ENCODE measurements at regions not wholly inside any gene's neighbourhood (a gene's known extent, or its start where the extent isn't known, plus 50 kb on each side); places are given as distances from the start of the nearest gene placed in this dataset.

DNA sequence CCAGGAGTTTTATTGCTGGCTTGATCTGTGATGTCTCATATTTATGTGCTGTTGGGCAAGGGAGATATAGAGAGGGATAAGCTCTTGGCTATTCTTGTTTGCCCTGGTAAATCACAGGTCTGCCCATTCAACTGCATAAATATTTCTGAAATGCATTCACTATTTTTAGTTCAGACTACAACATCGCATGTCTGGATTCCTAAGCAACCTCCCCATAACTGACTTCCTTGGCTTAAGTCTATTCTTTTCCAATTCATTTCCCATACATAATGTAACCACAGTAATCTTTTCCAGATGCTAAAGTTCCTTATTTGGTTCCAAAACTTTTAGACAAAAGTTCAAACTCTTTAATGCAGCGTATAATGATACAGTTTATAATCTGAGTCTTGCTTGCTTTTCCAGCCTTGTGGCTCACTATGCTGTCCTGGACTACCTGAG lies 321.4 kb upstream of the ACTBL2 start:
- Mint-ChIP-seq H3K36me3 (ENCODE audit: unreplicated experiment) (no peaks in the 10 kb centered on the region), H3K4me3 (ENCODE audit: unreplicated experiment) (no peak overlapping the region), H3K4me1 (ENCODE audit: low read depth, unreplicated experiment) (no peaks in the 10 kb centered on the region), H3K9me3 (ENCODE audit: unreplicated experiment) (peaks cover 2% of the 10 kb centered on the region), H3K27me3 (ENCODE audit: unreplicated experiment) (no peaks in the 10 kb centered on the region), H3K27ac (ENCODE audit: unreplicated experiment) (no peak overlapping the region)
- no peak for DNase-seq
- TF ChIP-seq CTCF (IDR thresholded peaks at IDR 0.05; ENCODE audit: partially characterized antibody, unreplicated experiment): no peak

- Mint-ChIP-seq H3K4me3 (ENCODE audit: unreplicated experiment) (no peak overlapping the region), H3K27me3 (ENCODE audit: unreplicated experiment) (no peaks in the 10 kb centered on the region)
Observed at GRCh38 chr5:57802131-57802530, 319.5 kb upstream of the ACTBL2 start.

GRCh38 chr5:57795203-57795602 lies 312.6 kb upstream of the ACTBL2 start:
- no peaks in the 10 kb centered on the region for H3K36me3 Mint-ChIP-seq (ENCODE audit: unreplicated experiment)
- TF ChIP-seq CTCF (IDR thresholded peaks at IDR 0.05; ENCODE audit: partially characterized antibody, unreplicated experiment): no peak
- no peaks in the 10 kb centered on the region for H3K9me3 Mint-ChIP-seq (ENCODE audit: unreplicated experiment)
- no peaks in the 10 kb centered on the region for H3K27me3 Mint-ChIP-seq (ENCODE audit: unreplicated experiment)
- H3K4me1 Mint-ChIP-seq (ENCODE audit: low read depth, unreplicated experiment): no peaks in the 10 kb centered on the region
- no peak overlapping the region for H3K27ac Mint-ChIP-seq (ENCODE audit: unreplicated experiment)
- no peak overlapping the region for H3K4me3 Mint-ChIP-seq (ENCODE audit: unreplicated experiment)
- no peak for DNase-seq

More at GRCh38 chr5:57802131-57802530, 319.5 kb upstream of the ACTBL2 start:
- Mint-ChIP-seq H3K27ac (ENCODE audit: unreplicated experiment) (no peak overlapping the region), H3K4me1 (ENCODE audit: low read depth, unreplicated experiment) (no peaks in the 10 kb centered on the region), H3K36me3 (ENCODE audit: unreplicated experiment) (no peaks in the 10 kb centered on the region), H3K9me3 (ENCODE audit: unreplicated experiment) (peaks cover 2% of the 10 kb centered on the region)
- TF ChIP-seq CTCF (IDR thresholded peaks at IDR 0.05; ENCODE audit: partially characterized antibody, unreplicated experiment): no peak
- no peak for DNase-seq

DNA sequence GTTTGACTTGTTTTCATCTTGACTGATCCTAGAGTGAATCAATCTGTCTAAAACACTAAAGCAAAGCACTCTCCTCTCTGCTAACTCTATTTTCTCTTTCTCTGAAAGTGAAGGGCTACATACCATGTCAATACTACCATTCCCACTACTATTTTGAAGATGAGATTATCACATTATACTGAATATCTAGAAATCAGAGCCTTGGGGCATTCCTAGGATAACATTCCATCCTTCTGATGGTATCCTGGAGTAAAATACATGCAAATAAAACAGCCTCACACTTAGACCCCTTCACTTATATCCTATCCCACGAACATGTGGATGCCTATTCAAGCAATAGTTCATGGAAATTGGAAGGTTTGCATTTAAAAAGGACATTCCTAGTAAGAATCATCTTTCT lies 309.3 kb upstream of the ACTBL2 start:
- no peak for TF ChIP-seq CTCF (IDR thresholded peaks at IDR 0.05; ENCODE audit: partially characterized antibody, unreplicated experiment)
- Mint-ChIP-seq H3K4me1 (ENCODE audit: low read depth, unreplicated experiment) (no peaks in the 10 kb centered on the region), H3K4me3 (ENCODE audit: unreplicated experiment) (no peak overlapping the region), H3K9me3 (ENCODE audit: unreplicated experiment) (no peaks in the 10 kb centered on the region), H3K27me3 (ENCODE audit: unreplicated experiment) (no peaks in the 10 kb centered on the region), H3K27ac (ENCODE audit: unreplicated experiment) (no peak overlapping the region), H3K36me3 (ENCODE audit: unreplicated experiment) (no peaks in the 10 kb centered on the region)
- no peak for DNase-seq

DNA sequence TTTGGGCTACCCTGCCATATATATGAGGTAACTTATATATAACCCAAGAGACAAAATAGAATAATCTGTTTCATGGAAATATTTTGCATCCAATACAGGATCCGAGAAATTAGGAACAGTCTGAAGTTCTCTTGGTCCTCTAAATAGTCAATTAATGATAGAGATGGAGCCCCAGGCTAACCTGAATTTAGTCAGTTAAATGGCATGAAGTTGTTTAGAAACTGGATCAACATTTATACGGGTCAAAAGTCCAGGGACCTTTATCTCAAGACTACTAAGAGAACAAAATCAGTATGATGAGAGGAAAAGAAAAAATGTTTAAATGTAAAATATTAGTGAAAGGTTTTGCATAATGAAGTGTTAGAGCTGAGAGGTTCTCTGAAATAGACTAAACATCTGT lies 303.3 kb upstream of the ACTBL2 start:
- TF ChIP-seq CTCF (IDR thresholded peaks at IDR 0.05; ENCODE audit: partially characterized antibody, unreplicated experiment): no peak
- no peak for DNase-seq
- no peaks in the 10 kb centered on the region for H3K9me3 Mint-ChIP-seq (ENCODE audit: unreplicated experiment)
- H3K27ac Mint-ChIP-seq (ENCODE audit: unreplicated experiment): no peak overlapping the region
- H3K4me1 Mint-ChIP-seq (ENCODE audit: low read depth, unreplicated experiment): no peaks in the 10 kb centered on the region
- no peaks in the 10 kb centered on the region for H3K27me3 Mint-ChIP-seq (ENCODE audit: unreplicated experiment)
- no peak overlapping the region for H3K4me3 Mint-ChIP-seq (ENCODE audit: unreplicated experiment)
- no peaks in the 10 kb centered on the region for H3K36me3 Mint-ChIP-seq (ENCODE audit: unreplicated experiment)
